ENCODE measurements at regions not wholly inside any gene's neighbourhood (a gene's known extent, or its start where the extent isn't known, plus 50 kb on each side); places are given as distances from the start of the nearest gene placed in this dataset.
"Not testable (repeated sequence)": the region's sequence is repeated elsewhere in the genome, so short reads cannot be mapped to it uniquely, and the experiment has no call there.

DNA sequence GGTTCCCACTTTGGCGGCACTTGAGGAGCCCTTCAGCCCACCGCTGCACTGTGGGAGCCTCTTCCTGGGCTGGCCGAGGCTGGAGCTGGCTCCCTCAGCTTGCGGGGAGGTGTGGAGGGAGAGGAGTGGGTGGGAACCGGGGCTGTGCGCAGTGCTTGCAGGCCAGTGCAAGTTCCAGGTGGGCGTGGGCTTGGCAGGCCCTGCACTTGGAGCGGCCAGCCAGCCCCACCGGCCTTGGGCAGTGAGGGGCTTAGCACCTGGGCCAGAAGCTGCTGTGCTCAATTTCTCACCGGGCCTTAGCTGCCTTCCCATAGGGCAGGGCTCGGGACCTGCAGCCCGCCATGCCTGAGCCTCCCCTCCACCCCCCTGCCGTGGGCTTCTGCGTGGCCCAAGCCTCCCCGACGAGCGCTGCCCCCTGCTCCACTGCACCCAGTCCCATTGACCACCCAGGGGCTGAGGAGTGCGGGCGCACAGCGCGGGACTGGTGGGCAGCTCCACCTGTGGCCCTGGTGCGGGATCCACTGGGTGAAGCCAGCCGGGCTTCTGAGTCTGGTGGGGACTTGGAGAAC lies 474.3 kb downstream of the MID1IP1 start:
- WGBS, 2 donors = 97% methylated on average over 16 of the region's 23 CpGs; no CpG with 5 or more reads in 1 of the 2 donors
- Histone ChIP-seq H3K27me3 (no peaks in the 10 kb centered on the region), H3K27ac (no peak overlapping the region), H3K36me3 (no peaks in the 10 kb centered on the region), H3K4me3 (no peak overlapping the region), H3K4me1 (no peaks in the 10 kb centered on the region), H3K9me3 (no peaks in the 10 kb centered on the region)
- TF ChIP-seq POLR2A (IDR thresholded peaks at IDR 0.05) (no peak), EP300 (IDR thresholded peaks at IDR 0.05) (no peak)
- TF ChIP-seq, protein P1, sequence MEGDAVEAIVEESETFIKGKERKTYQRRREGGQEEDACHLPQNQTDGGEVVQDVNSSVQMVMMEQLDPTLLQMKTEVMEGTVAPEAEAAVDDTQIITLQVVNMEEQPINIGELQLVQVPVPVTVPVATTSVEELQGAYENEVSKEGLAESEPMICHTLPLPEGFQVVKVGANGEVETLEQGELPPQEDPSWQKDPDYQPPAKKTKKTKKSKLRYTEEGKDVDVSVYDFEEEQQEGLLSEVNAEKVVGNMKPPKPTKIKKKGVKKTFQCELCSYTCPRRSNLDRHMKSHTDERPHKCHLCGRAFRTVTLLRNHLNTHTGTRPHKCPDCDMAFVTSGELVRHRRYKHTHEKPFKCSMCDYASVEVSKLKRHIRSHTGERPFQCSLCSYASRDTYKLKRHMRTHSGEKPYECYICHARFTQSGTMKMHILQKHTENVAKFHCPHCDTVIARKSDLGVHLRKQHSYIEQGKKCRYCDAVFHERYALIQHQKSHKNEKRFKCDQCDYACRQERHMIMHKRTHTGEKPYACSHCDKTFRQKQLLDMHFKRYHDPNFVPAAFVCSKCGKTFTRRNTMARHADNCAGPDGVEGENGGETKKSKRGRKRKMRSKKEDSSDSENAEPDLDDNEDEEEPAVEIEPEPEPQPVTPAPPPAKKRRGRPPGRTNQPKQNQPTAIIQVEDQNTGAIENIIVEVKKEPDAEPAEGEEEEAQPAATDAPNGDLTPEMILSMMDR (IDR thresholded peaks at IDR 0.05) = no peak
- no peak for DNase-seq (ENCODE audit: low spot score in 2 of 2)

DNA sequence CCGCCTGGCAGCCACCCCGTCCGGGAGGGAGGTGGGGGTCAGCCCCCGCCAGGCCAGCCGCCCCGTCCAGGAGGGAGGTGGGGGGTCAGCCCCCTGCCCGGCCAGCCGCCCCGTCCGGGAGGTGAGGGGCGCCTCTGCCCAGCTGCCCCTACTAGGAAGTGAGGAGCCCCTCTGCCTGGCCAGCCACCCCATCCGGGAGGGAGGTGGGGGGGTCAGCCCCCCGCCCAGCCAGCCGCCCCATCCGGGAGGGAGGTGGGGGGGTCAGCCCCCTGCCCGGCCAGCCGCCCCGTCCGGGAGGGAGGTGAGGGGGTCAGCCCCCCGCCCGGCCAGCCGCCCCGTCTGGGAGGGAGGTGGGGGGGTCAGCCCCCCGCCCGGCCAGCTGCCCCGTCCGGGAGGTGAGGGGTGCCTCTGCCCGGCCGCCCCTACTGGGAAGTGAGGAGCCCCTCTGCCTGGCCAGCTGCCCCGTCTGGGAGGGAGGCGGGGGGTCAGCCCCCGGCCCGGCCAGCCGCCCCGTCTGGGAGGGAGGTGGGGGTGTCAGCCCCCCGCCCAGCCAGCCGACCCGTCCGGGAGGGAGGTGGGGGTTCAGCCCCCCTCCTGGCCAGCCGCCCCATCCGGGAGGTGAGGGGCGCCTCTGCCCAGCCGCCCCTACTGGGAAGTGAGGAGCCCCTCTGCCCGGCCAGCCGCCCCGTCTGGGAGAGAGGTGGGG lies 476.6 kb downstream of the MID1IP1 start:
- WGBS, 2 donors = no CpG with 5 or more reads among the region's 46 CpGs
- not testable (repeated sequence) for H3K36me3 ChIP-seq; H3K27ac ChIP-seq; H3K9me3 ChIP-seq; H3K4me3 ChIP-seq; DNase-seq (ENCODE audit: low spot score in 2 of 2); H3K27me3 ChIP-seq; H3K4me1 ChIP-seq

GRCh38 chrX:39283239-39283638 lies 482.0 kb downstream of the MID1IP1 start:
- H3K9me3 ChIP-seq = peaks cover 0 to 18% (median 7%) of the 10 kb centered on the region in 4 donors
- H3K27ac ChIP-seq = no peak overlapping the region
- no peak for DNase-seq (ENCODE audit: low spot score in 2 of 2)
- TF ChIP-seq POLR2A (IDR thresholded peaks at IDR 0.05) (no peak), EP300 (IDR thresholded peaks at IDR 0.05) (no peak)
- TF ChIP-seq, protein P1 (IDR thresholded peaks at IDR 0.05) = no peak
- no peaks in the 10 kb centered on the region for H3K4me1 ChIP-seq
- no peaks in the 10 kb centered on the region for H3K36me3 ChIP-seq
- H3K4me3 ChIP-seq = no peak overlapping the region
- H3K27me3 ChIP-seq = no peaks in the 10 kb centered on the region

- H3K4me1 ChIP-seq = no peaks in the 10 kb centered on the region
- DNase-seq (ENCODE audit: low spot score in 2 of 2) = no peak
- TF ChIP-seq EP300 (IDR thresholded peaks at IDR 0.05) = no peak
- TF ChIP-seq, protein P1 (IDR thresholded peaks at IDR 0.05) = no peak
- 87 to 88% methylated on average over 3 of the region's 3 CpGs for WGBS, 2 donors
- H3K9me3 ChIP-seq = peaks cover 0 to 5% (median 2%) of the 10 kb centered on the region in 4 donors
- no peak overlapping the region for H3K27ac ChIP-seq
- H3K4me3 ChIP-seq = no peak overlapping the region
- no peaks in the 10 kb centered on the region for H3K27me3 ChIP-seq
- no peaks in the 10 kb centered on the region for H3K36me3 ChIP-seq
These were observed 487.3 kb downstream of the MID1IP1 start for GRCh38 chrX:39288592-39288991.

DNA sequence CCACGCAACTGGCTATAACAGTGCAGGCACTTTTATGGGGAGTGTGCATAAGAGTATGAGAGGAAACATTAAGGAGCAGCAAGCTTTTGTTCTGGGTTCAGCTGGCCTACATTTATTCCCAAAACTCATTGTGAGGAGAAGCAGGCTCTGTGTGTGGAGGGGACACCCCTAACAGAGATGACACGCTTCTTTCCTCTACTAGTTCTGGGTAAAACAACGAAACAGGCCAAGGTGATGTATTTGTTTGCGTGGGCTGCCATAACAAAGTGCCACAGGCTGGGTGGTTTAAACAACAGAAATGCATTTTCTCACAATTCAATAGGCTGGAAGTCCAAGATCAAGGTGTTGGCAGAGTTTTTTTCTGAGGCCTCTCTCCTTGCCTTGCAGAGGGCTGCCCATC lies 488.6 kb downstream of the MID1IP1 start:
- 83 to 91% methylated on average over 4 of the region's 4 CpGs for WGBS, 2 donors
- no peak overlapping the region for H3K27ac ChIP-seq
- H3K9me3 ChIP-seq = no peaks in the 10 kb centered on the region
- TF ChIP-seq, protein P1 (IDR thresholded peaks at IDR 0.05) = no peak
- TF ChIP-seq EP300 (IDR thresholded peaks at IDR 0.05) (no peak), POLR2A (IDR thresholded peaks at IDR 0.05) (no peak)
- no peak overlapping the region for H3K4me3 ChIP-seq
- no peaks in the 10 kb centered on the region for H3K36me3 ChIP-seq
- no peaks in the 10 kb centered on the region for H3K27me3 ChIP-seq
- H3K4me1 ChIP-seq = no peaks in the 10 kb centered on the region
- no peak for DNase-seq (ENCODE audit: low spot score in 2 of 2)
